NCI-H1048 (cell line): ENCODE measurements at regions not wholly inside any gene's neighbourhood (a gene's known extent, or its start where the extent isn't known, plus 50 kb on each side); places are given as distances from the start of the nearest gene placed in this dataset.

Experiments
- DNase-seq: peaks from one replicate; lab custom pipeline; 2025; lab: John Stamatoyannopoulos, UW

- DNase-seq: no peak
Observed at GRCh38 chr18:10398571-10398970, 55.9 kb upstream of the APCDD1 start.

GRCh38 chr18:10399465-10399864, 55.0 kb upstream of the APCDD1 start:
- DNase-seq: no peak

GRCh38 chr18:10400534-10401307, 53.7 kb upstream of the APCDD1 start:
- no peak for DNase-seq

- no peak for DNase-seq
Observed at GRCh38 chr18:10401521-10401920, 52.9 kb upstream of the APCDD1 start.

GRCh38 chr18:10401930-10402329, 52.5 kb upstream of the APCDD1 start:
- no peak for DNase-seq

- DNase-seq: no peak
Observed at GRCh38 chr18:10402871-10403559, 51.4 kb upstream of the APCDD1 start.

GRCh38 chr18:10403708-10404107, 50.7 kb upstream of the APCDD1 start:
- DNase-seq: no peak

GRCh38 chr18:10404168-10404567, 50.3 kb upstream of the APCDD1 start:
- DNase-seq: no peak
